ENCODE measurements at regions not wholly inside any gene's neighbourhood (a gene's known extent, or its start where the extent isn't known, plus 50 kb on each side); places are given as distances from the start of the nearest gene placed in this dataset.

GRCh38 chr13:111872475-111873150, 194.3 kb upstream of the SOX1 start:
- H3K27ac Mint-ChIP-seq = no peak overlapping the region
- DNase-seq = no peak
- H3K4me1 Mint-ChIP-seq = no peaks in the 10 kb centered on the region
- peaks cover 18% of the 10 kb centered on the region for H3K9me3 Mint-ChIP-seq
- H3K27me3 Mint-ChIP-seq (ENCODE audit: low read depth, poor library complexity) = peaks cover 49% of the 10 kb centered on the region
- no peak overlapping the region for H3K4me3 Mint-ChIP-seq
- no peaks in the 10 kb centered on the region for H3K36me3 Mint-ChIP-seq (ENCODE audit: low read depth)
- no peak for TF ChIP-seq CTCF (IDR thresholded peaks at IDR 0.05)

GRCh38 chr13:111873676-111874178, 193.2 kb upstream of the SOX1 start:
- DNase-seq = no peak
- H3K4me3 Mint-ChIP-seq = no peak overlapping the region
- H3K4me1 Mint-ChIP-seq = no peaks in the 10 kb centered on the region
- TF ChIP-seq CTCF (IDR thresholded peaks at IDR 0.05) = no peak
- H3K27me3 Mint-ChIP-seq (ENCODE audit: low read depth, poor library complexity) = peaks cover 49% of the 10 kb centered on the region
- H3K9me3 Mint-ChIP-seq = peaks cover 7% of the 10 kb centered on the region
- no peaks in the 10 kb centered on the region for H3K36me3 Mint-ChIP-seq (ENCODE audit: low read depth)
- H3K27ac Mint-ChIP-seq = no peak overlapping the region

- H3K36me3 Mint-ChIP-seq (ENCODE audit: low read depth) = no peaks in the 10 kb centered on the region
- no peak for TF ChIP-seq CTCF (IDR thresholded peaks at IDR 0.05)
- peaks cover 41% of the 10 kb centered on the region for H3K27me3 Mint-ChIP-seq (ENCODE audit: low read depth, poor library complexity)
- H3K9me3 Mint-ChIP-seq = no peaks in the 10 kb centered on the region
- no peak for DNase-seq
- no peaks in the 10 kb centered on the region for H3K4me1 Mint-ChIP-seq
- no peak overlapping the region for H3K4me3 Mint-ChIP-seq
- no peak overlapping the region for H3K27ac Mint-ChIP-seq
These were observed 192.0 kb upstream of the SOX1 start for GRCh38 chr13:111874981-111875380.

GRCh38 chr13:111875915-111876314, 191.0 kb upstream of the SOX1 start:
- H3K9me3 Mint-ChIP-seq = no peaks in the 10 kb centered on the region
- no peak for TF ChIP-seq CTCF (IDR thresholded peaks at IDR 0.05)
- H3K36me3 Mint-ChIP-seq (ENCODE audit: low read depth) = no peaks in the 10 kb centered on the region
- no peak for DNase-seq
- no peaks in the 10 kb centered on the region for H3K4me1 Mint-ChIP-seq
- peaks cover 39% of the 10 kb centered on the region for H3K27me3 Mint-ChIP-seq (ENCODE audit: low read depth, poor library complexity)
- H3K27ac Mint-ChIP-seq = no peak overlapping the region
- no peak overlapping the region for H3K4me3 Mint-ChIP-seq

GRCh38 chr13:111876506-111876905, 190.4 kb upstream of the SOX1 start:
- no peak for TF ChIP-seq CTCF (IDR thresholded peaks at IDR 0.05)
- Mint-ChIP-seq H3K27me3 (ENCODE audit: low read depth, poor library complexity) (peaks cover 36% of the 10 kb centered on the region), H3K27ac (no peak overlapping the region), H3K4me3 (no peak overlapping the region), H3K4me1 (no peaks in the 10 kb centered on the region), H3K36me3 (ENCODE audit: low read depth) (no peaks in the 10 kb centered on the region), H3K9me3 (no peaks in the 10 kb centered on the region)
- DNase-seq = no peak

GRCh38 chr13:111877906-111878305, 189.0 kb upstream of the SOX1 start:
- DNase-seq = no peak
- H3K27me3 Mint-ChIP-seq (ENCODE audit: low read depth, poor library complexity) = peaks cover 35% of the 10 kb centered on the region
- TF ChIP-seq CTCF (IDR thresholded peaks at IDR 0.05) = no peak

More at GRCh38 chr13:111877906-111878305, 189.0 kb upstream of the SOX1 start:
- Mint-ChIP-seq H3K9me3 (no peaks in the 10 kb centered on the region), H3K4me1 (no peaks in the 10 kb centered on the region), H3K4me3 (no peak overlapping the region), H3K36me3 (ENCODE audit: low read depth) (no peaks in the 10 kb centered on the region), H3K27ac (no peak overlapping the region)
